ENCODE measurements at regions not wholly inside any gene's neighbourhood (a gene's known extent, or its start where the extent isn't known, plus 50 kb on each side); places are given as distances from the start of the nearest gene placed in this dataset.

DNA sequence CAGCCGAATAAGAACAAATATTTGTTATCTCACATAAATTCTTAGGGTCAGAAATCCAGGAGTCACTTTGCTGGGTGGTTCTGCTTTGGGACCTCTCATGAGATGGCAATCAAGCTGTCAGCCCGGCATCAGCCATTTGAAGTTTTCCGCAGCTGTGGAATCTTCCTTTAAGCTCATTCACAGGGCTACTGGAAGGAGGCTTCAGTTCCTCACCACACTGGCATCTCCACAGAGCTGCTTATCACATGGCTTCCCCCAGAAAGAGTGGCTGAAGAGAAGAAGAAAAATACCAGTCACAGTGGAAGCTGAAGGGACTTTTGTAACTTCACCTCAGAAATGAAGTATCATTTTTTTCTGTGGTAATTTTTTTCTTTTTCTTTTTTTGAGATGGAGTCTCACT, 267.7 kb downstream of the CHL1 start:
- TF ChIP-seq CTCF (conservative IDR thresholded peaks at IDR 0.05) (no peak), EZH2 (IDR thresholded peaks at IDR 0.05; ENCODE audit: low read depth) (no peak)
